ENCODE measurements at regions not wholly inside any gene's neighbourhood (a gene's known extent, or its start where the extent isn't known, plus 50 kb on each side); places are given as distances from the start of the nearest gene placed in this dataset.

DNA sequence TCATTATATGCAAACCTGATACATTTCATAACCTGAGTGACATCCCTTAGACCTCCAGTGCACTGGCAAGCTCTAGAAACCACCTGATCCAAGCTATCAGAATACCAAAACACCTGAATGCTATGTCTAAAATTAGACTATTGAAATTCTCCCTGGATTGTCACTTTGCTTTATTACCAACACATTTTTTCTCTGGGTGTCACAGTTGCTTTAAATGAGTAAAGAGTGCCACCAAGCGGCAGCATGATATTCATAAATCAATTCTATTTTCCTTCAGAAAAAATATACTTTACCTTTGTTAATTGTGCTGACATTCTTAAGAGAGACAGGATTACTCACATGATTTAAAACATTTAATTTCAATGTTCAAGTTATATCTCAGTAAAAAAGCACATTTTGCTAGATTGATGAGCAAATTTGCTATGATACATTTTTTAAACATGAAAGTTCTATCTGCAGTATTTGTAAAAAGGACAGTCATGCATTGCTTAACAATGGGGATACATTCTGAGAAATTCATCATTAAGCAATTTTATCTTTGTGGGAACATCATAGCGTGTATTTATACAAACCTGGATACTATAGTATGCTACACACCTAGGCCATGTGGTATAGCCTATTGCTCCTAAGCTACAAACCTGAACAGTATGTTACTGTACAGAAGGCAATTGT, 338.4 kb upstream of the SLC39A10 start:
- peaks cover 73% of the 10 kb centered on the region for H3K4me1 ChIP-seq (ENCODE audit: insufficient read depth, low read length, poor library complexity, severe bottlenecking)
- H3K9ac ChIP-seq (ENCODE audit: low read depth, low read length, poor library complexity, severe bottlenecking) = peak overlapping the region; percentile 19
- TF ChIP-seq, protein P1, sequence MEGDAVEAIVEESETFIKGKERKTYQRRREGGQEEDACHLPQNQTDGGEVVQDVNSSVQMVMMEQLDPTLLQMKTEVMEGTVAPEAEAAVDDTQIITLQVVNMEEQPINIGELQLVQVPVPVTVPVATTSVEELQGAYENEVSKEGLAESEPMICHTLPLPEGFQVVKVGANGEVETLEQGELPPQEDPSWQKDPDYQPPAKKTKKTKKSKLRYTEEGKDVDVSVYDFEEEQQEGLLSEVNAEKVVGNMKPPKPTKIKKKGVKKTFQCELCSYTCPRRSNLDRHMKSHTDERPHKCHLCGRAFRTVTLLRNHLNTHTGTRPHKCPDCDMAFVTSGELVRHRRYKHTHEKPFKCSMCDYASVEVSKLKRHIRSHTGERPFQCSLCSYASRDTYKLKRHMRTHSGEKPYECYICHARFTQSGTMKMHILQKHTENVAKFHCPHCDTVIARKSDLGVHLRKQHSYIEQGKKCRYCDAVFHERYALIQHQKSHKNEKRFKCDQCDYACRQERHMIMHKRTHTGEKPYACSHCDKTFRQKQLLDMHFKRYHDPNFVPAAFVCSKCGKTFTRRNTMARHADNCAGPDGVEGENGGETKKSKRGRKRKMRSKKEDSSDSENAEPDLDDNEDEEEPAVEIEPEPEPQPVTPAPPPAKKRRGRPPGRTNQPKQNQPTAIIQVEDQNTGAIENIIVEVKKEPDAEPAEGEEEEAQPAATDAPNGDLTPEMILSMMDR (conservative IDR thresholded peaks at IDR 0.05; ENCODE audit: low read length) = peak; percentile 89
- TF ChIP-seq EZH2phosphoT487 (IDR thresholded peaks at IDR 0.05; ENCODE audit: borderline replicate concordance) = no peak
- no peaks in the 10 kb centered on the region for H3K79me2 ChIP-seq (ENCODE audit: insufficient read depth, low read length)
- H3K9me3 ChIP-seq (ENCODE audit: insufficient read depth, low read depth, low read length) = 0 out of 2 replicates have a peak, but pooled peaks cover 2% of the 10 kb centered on the region
- no peaks in the 10 kb centered on the region for H3K36me3 ChIP-seq (ENCODE audit: insufficient read depth, low read length)
- H3K4me3 ChIP-seq (ENCODE audit: low read length, poor library complexity, severe bottlenecking) = no peak overlapping the region
- no peaks in the 10 kb centered on the region for H3F3A ChIP-seq (ENCODE audit: low read depth)
- no peaks in the 10 kb centered on the region for H3K27me3 ChIP-seq (ENCODE audit: insufficient read depth, low read length, poor library complexity, severe bottlenecking)
- no peak overlapping the region; the same call in 1 of the 2 replicates for H2AFZ ChIP-seq (ENCODE audit: low read length)
- no peaks in the 10 kb centered on the region for H4K20me1 ChIP-seq (ENCODE audit: insufficient read depth, low read length, poor library complexity, severe bottlenecking)
- no peak overlapping the region for H3K4me2 ChIP-seq (ENCODE audit: low read depth, low read length, poor library complexity, severe bottlenecking)
- H3K9me2 ChIP-seq (replicated peaks; ENCODE audit: low read depth, low read length) = no peaks in the 10 kb centered on the region

DNA sequence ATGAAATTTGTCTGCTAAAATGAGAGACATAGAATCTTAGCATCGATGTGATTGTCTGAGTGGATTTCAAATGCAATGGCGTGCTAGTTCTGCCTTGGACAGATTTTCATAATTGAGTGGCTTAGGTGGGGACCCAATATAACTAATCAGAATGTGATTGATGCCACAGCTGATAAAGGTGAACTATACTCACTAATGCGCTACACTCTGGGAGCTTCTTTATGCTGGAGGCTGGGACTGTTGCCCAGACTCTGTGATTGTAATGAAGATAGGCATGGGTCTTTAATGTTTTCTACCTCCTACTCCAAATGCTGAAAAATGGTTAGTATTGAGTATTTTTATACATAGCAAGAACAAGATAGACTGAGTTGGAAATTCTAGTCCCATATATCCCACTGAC, 339.5 kb upstream of the SLC39A10 start:
- H3F3A ChIP-seq (ENCODE audit: low read depth) = no peaks in the 10 kb centered on the region
- H3K9me3 ChIP-seq (ENCODE audit: insufficient read depth, low read depth, low read length) = no peaks in the 10 kb centered on the region
- no peaks in the 10 kb centered on the region for H3K27me3 ChIP-seq (ENCODE audit: insufficient read depth, low read length, poor library complexity, severe bottlenecking)
- no peaks in the 10 kb centered on the region for H3K9me2 ChIP-seq (replicated peaks; ENCODE audit: low read depth, low read length)
- H2AFZ ChIP-seq (ENCODE audit: low read length) = no peak overlapping the region
- no peak overlapping the region for H3K4me2 ChIP-seq (ENCODE audit: low read depth, low read length, poor library complexity, severe bottlenecking)
- H3K4me3 ChIP-seq (ENCODE audit: low read length, poor library complexity, severe bottlenecking) = no peak overlapping the region
- H3K36me3 ChIP-seq (ENCODE audit: insufficient read depth, low read length) = no peaks in the 10 kb centered on the region
- peaks cover 63% of the 10 kb centered on the region for H3K4me1 ChIP-seq (ENCODE audit: insufficient read depth, low read length, poor library complexity, severe bottlenecking)
- TF ChIP-seq, protein P1 (conservative IDR thresholded peaks at IDR 0.05; ENCODE audit: low read length) = no peak
- TF ChIP-seq EZH2phosphoT487 (IDR thresholded peaks at IDR 0.05; ENCODE audit: borderline replicate concordance) = no peak
- H3K9ac ChIP-seq (ENCODE audit: low read depth, low read length, poor library complexity, severe bottlenecking) = no peak overlapping the region
- H3K79me2 ChIP-seq (ENCODE audit: insufficient read depth, low read length) = no peaks in the 10 kb centered on the region
- no peaks in the 10 kb centered on the region for H4K20me1 ChIP-seq (ENCODE audit: insufficient read depth, low read length, poor library complexity, severe bottlenecking)

DNA sequence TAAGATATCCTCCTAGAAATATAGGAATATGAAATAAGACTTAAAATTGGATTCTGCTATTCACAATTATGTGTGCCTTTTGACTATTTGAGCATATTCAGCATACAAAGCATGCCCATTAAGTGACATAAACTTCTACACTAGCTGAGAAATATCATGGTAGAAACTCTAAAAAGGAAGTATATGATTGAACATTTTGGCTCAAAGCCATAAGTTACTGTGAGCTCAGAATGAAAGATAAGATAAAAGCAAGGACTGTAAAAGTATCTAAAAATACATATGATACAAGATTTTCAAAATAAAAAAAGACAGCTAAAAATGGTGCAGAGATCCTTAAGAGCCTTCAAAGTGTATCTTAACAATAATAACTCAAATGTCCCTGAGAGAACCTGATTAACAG, 340.5 kb upstream of the SLC39A10 start:
- no peaks in the 10 kb centered on the region for H3K27me3 ChIP-seq (ENCODE audit: insufficient read depth, low read length, poor library complexity, severe bottlenecking)

More for the DNA sequence above, 340.5 kb upstream of the SLC39A10 start:
- no peaks in the 10 kb centered on the region for H3F3A ChIP-seq (ENCODE audit: low read depth)
- no peak overlapping the region for H2AFZ ChIP-seq (ENCODE audit: low read length)
- H3K9me2 ChIP-seq (replicated peaks; ENCODE audit: low read depth, low read length) = no peaks in the 10 kb centered on the region
- H3K9ac ChIP-seq (ENCODE audit: low read depth, low read length, poor library complexity, severe bottlenecking) = no peak overlapping the region
- no peaks in the 10 kb centered on the region for H3K9me3 ChIP-seq (ENCODE audit: insufficient read depth, low read depth, low read length)
- no peak for TF ChIP-seq EZH2phosphoT487 (IDR thresholded peaks at IDR 0.05; ENCODE audit: borderline replicate concordance)
- TF ChIP-seq, protein P1 (conservative IDR thresholded peaks at IDR 0.05; ENCODE audit: low read length) = no peak
- no peaks in the 10 kb centered on the region for H3K79me2 ChIP-seq (ENCODE audit: insufficient read depth, low read length)
- H4K20me1 ChIP-seq (ENCODE audit: insufficient read depth, low read length, poor library complexity, severe bottlenecking) = no peaks in the 10 kb centered on the region
- peaks cover 54% of the 10 kb centered on the region for H3K4me1 ChIP-seq (ENCODE audit: insufficient read depth, low read length, poor library complexity, severe bottlenecking)
- no peaks in the 10 kb centered on the region for H3K36me3 ChIP-seq (ENCODE audit: insufficient read depth, low read length)
- H3K4me2 ChIP-seq (ENCODE audit: low read depth, low read length, poor library complexity, severe bottlenecking) = no peak overlapping the region
- no peak overlapping the region for H3K4me3 ChIP-seq (ENCODE audit: low read length, poor library complexity, severe bottlenecking)
